ENCODE measurements at regions not wholly inside any gene's neighbourhood (a gene's known extent, or its start where the extent isn't known, plus 50 kb on each side); places are given as distances from the start of the nearest gene placed in this dataset.

DNA sequence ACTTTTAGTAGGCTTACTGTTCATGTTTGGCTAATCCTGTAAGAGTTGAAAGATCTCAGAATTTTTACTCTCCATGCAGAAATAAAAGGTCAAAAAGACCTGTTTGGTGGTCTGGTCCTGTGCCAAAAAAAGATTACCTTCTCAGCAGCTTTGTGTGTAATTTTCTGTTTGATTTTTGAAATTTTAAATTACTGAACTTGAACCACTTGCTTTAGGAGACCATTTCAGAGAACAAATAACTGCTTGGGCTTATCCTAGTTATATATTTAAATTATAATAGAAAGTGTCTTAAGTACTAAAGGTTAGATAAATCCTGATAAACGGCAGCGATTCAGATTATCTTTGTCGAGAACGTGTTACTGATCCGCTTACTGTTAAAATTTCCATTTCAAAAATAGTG, 118.3 kb upstream of the GRIK2 start:
- TF ChIP-seq, protein P1, sequence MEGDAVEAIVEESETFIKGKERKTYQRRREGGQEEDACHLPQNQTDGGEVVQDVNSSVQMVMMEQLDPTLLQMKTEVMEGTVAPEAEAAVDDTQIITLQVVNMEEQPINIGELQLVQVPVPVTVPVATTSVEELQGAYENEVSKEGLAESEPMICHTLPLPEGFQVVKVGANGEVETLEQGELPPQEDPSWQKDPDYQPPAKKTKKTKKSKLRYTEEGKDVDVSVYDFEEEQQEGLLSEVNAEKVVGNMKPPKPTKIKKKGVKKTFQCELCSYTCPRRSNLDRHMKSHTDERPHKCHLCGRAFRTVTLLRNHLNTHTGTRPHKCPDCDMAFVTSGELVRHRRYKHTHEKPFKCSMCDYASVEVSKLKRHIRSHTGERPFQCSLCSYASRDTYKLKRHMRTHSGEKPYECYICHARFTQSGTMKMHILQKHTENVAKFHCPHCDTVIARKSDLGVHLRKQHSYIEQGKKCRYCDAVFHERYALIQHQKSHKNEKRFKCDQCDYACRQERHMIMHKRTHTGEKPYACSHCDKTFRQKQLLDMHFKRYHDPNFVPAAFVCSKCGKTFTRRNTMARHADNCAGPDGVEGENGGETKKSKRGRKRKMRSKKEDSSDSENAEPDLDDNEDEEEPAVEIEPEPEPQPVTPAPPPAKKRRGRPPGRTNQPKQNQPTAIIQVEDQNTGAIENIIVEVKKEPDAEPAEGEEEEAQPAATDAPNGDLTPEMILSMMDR (IDR thresholded peaks at IDR 0.05 in 4 of 5, conservative IDR thresholded peaks at IDR 0.05 in 1 of 5), result no peak
- TF ChIP-seq POLR2A (IDR thresholded peaks at IDR 0.05), result no peak

Measured in gastrocnemius medialis (tissue), 4 donors.